Suprapubic skin (tissue), 4 donors: ENCODE measurements at regions not wholly inside any gene's neighbourhood (a gene's known extent, or its start where the extent isn't known, plus 50 kb on each side); places are given as distances from the start of the nearest gene placed in this dataset.

Source experiments
- EP300 ChIP-seq: sonication (generic); formaldehyde crosslinking; IDR thresholded peaks from one replicate; pipeline ENCODE4 v1.6.1; 2017; ENCODE audit warnings: antibody characterized with exemption
- POLR2A ChIP-seq, 2 donors: fragments of 450-650 bp; IDR thresholded peaks; one replicate each; pipeline ENCODE4 v1.6.1; 2017; ENCODE audit warnings: antibody characterized with exemption in 2 of 2, mild to moderate bottlenecking in 2 of 2, moderate library complexity in 2 of 2
- POLR2AphosphoS5 ChIP-seq, 3 donors: sonication (generic); formaldehyde crosslinking; IDR thresholded peaks; one replicate each; pipeline ENCODE4 v1.6.1; 2017; ENCODE audit warnings: antibody characterized with exemption in 3 of 3
- TF ChIP-seq, protein P1 (sequence below), 2 donors: fragments of 200-600 bp in 1 of 2; fragments of 450-650 bp in 1 of 2; sonication (generic) in 1 of 2; IDR thresholded peaks; one replicate each; pipeline ENCODE4 v1.5.1; 2016 to 2019; ENCODE audit warnings: antibody characterized with exemption in 2 of 2, mild to moderate bottlenecking in 1 of 2, moderate library complexity in 1 of 2

DNA sequence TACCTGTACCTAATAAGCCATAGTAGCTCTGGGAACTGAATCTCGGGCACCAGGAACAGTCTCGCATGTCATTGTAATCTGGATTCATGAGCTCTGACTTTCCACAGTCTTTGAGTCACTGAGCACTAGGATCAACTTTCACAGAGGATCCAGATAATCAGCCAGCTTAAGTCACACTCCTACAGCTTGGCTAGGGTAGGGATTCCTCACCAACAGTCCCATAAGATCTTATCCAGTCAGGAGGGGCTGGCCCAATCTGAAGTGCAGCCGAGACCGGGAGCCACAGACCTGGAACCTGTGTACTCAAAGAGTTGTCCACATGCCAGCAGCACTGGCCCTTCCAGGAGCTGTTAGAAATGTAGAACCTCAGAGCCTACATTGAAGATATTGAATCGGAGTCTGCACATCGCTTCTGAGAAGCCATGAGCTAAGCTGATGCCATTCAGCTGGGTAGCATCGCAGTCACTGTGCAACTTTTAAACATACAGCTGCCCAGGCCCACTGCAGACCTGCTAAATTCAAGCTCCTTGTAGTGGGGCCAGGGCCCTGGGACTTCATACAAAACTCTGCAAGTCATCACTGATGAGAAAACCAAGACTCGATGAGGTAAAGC, 538.8 kb upstream of the B3GAT1 start:
- TF ChIP-seq, protein P1, sequence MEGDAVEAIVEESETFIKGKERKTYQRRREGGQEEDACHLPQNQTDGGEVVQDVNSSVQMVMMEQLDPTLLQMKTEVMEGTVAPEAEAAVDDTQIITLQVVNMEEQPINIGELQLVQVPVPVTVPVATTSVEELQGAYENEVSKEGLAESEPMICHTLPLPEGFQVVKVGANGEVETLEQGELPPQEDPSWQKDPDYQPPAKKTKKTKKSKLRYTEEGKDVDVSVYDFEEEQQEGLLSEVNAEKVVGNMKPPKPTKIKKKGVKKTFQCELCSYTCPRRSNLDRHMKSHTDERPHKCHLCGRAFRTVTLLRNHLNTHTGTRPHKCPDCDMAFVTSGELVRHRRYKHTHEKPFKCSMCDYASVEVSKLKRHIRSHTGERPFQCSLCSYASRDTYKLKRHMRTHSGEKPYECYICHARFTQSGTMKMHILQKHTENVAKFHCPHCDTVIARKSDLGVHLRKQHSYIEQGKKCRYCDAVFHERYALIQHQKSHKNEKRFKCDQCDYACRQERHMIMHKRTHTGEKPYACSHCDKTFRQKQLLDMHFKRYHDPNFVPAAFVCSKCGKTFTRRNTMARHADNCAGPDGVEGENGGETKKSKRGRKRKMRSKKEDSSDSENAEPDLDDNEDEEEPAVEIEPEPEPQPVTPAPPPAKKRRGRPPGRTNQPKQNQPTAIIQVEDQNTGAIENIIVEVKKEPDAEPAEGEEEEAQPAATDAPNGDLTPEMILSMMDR (IDR thresholded peaks at IDR 0.05) = no peak
- TF ChIP-seq POLR2A (IDR thresholded peaks at IDR 0.05) (no peak), POLR2AphosphoS5 (IDR thresholded peaks at IDR 0.05) (no peak), EP300 (no peak)
